Parathyroid adenoma (tissue), 2 donors: ENCODE measurements at regions not wholly inside any gene's neighbourhood (a gene's known extent, or its start where the extent isn't known, plus 50 kb on each side); places are given as distances from the start of the nearest gene placed in this dataset.

Experiments
- H2AFZ ChIP-seq: fragments of 300-600 bp; sonication (generic); one replicate; pipeline ENCODE4 v1.7.0; 2017; ENCODE audit warnings: antibody characterized with exemption, mild to moderate bottlenecking
- H3K27ac ChIP-seq: fragments of 300-600 bp; sonication (generic); one replicate; pipeline ENCODE4 v1.7.0; 2017
- H3K27me3 ChIP-seq: fragments of 300-600 bp; sonication (generic); one replicate; pipeline ENCODE4 v1.7.0; 2017; ENCODE audit warnings: low read length; ENCODE audit not compliant: control insufficient read depth, insufficient read depth
- H3K36me3 ChIP-seq: fragments of 300-600 bp; sonication (generic); one replicate; pipeline ENCODE4 v1.7.0; 2017; ENCODE audit warnings: low read length; ENCODE audit not compliant: control insufficient read depth, insufficient read depth
- H3K4me1 ChIP-seq: fragments of 300-600 bp; sonication (generic); one replicate; pipeline ENCODE4 v1.7.0; 2017; ENCODE audit warnings: control low read depth
- H3K4me2 ChIP-seq: fragments of 300-600 bp; sonication (generic); one replicate; pipeline ENCODE4 v1.7.0; 2017; ENCODE audit warnings: low read length
- H3K4me3 ChIP-seq: fragments of 300-600 bp; sonication (generic); one replicate; pipeline ENCODE4 v1.7.0; 2017; ENCODE audit warnings: low read depth, low read length
- H3K79me2 ChIP-seq: fragments of 300-600 bp; sonication (generic); one replicate; pipeline ENCODE4 v1.7.0; 2017; ENCODE audit warnings: control low read depth
- H3K9ac ChIP-seq: fragments of 300-600 bp; sonication (generic); one replicate; pipeline ENCODE4 v1.7.0; 2017; ENCODE audit warnings: mild to moderate bottlenecking
- H3K9me3 ChIP-seq: fragments of 300-600 bp; sonication (generic); one replicate; pipeline ENCODE4 v1.7.0; 2017; ENCODE audit warnings: low read length; ENCODE audit not compliant: control insufficient read depth
- CTCF ChIP-seq: fragments of 300-600 bp; sonication (generic); IDR thresholded peaks from one replicate; pipeline ENCODE4 v1.7.0; 2017; ENCODE audit warnings: antibody characterized with exemption, mild to moderate bottlenecking
- donor health status: primary hyperparathyroidism.

GRCh38 chr20:24781418-24781980, 167.6 kb upstream of the CST7 start:
- Histone ChIP-seq H3K4me2 (no peak overlapping the region), H3K9ac (no peak overlapping the region)
- TF ChIP-seq CTCF: peak; percentile 12

GRCh38 chr20:24782301-24782700, 166.8 kb upstream of the CST7 start:
- no peaks in the 10 kb centered on the region for H3K79me2 ChIP-seq
- H3K9ac ChIP-seq: no peak overlapping the region

More at GRCh38 chr20:24781418-24781980, 167.6 kb upstream of the CST7 start:
- no peaks in the 10 kb centered on the region for H3K4me1 ChIP-seq
- H3K79me2 ChIP-seq: no peaks in the 10 kb centered on the region
- no peaks in the 10 kb centered on the region for H3K27me3 ChIP-seq
- no peaks in the 10 kb centered on the region for H3K36me3 ChIP-seq
- no peaks in the 10 kb centered on the region for H3K9me3 ChIP-seq
- no peak overlapping the region for H2AFZ ChIP-seq
- H3K27ac ChIP-seq: no peak overlapping the region
- H3K4me3 ChIP-seq: no peak overlapping the region

GRCh38 chr20:24782801-24783630, 166.1 kb upstream of the CST7 start:
- no peaks in the 10 kb centered on the region for H3K27me3 ChIP-seq
- H3K27ac ChIP-seq: no peak overlapping the region
- no peak overlapping the region for H3K9ac ChIP-seq
- no peaks in the 10 kb centered on the region for H3K79me2 ChIP-seq
- H3K36me3 ChIP-seq: no peaks in the 10 kb centered on the region
- no peak overlapping the region for H3K4me2 ChIP-seq
- H3K4me1 ChIP-seq: no peaks in the 10 kb centered on the region
- no peak overlapping the region for H2AFZ ChIP-seq
- no peak overlapping the region for H3K4me3 ChIP-seq
- TF ChIP-seq CTCF: no peak
- H3K9me3 ChIP-seq: no peaks in the 10 kb centered on the region

More at GRCh38 chr20:24782301-24782700, 166.8 kb upstream of the CST7 start:
- no peak for TF ChIP-seq CTCF
- Histone ChIP-seq H3K9me3 (no peaks in the 10 kb centered on the region), H3K4me1 (no peaks in the 10 kb centered on the region), H3K27me3 (no peaks in the 10 kb centered on the region), H3K4me3 (no peak overlapping the region), H3K4me2 (no peak overlapping the region), H3K36me3 (no peaks in the 10 kb centered on the region), H2AFZ (no peak overlapping the region), H3K27ac (no peak overlapping the region)

- TF ChIP-seq CTCF: no peak
- Histone ChIP-seq H3K9ac (no peak overlapping the region), H3K27me3 (no peaks in the 10 kb centered on the region), H3K4me1 (no peaks in the 10 kb centered on the region), H2AFZ (no peak overlapping the region), H3K4me3 (no peak overlapping the region), H3K9me3 (no peaks in the 10 kb centered on the region), H3K79me2 (no peaks in the 10 kb centered on the region), H3K36me3 (no peaks in the 10 kb centered on the region), H3K4me2 (no peak overlapping the region), H3K27ac (no peak overlapping the region)
Observed at GRCh38 chr20:24783631-24784492, 165.2 kb upstream of the CST7 start.
